HCT116 (cell line): ENCODE measurements at regions not wholly inside any gene's neighbourhood (a gene's known extent, or its start where the extent isn't known, plus 50 kb on each side); places are given as distances from the start of the nearest gene placed in this dataset.

Experiments used
- ATAC-seq: fragments of 200-7000 bp; cut with Tn5 transposase; 2 replicates; pipeline ENCODE4 v1.9.1; 2020; ENCODE audit warnings: mild to moderate bottlenecking, moderate library complexity
- BruUV-seq: library from RNA; stranded (reverse); fragments of 400-500 nt; replicated peaks from 2 replicates; lab custom pipeline; 2021; lab: Mats Ljungman, UMichigan
- CTCF ChIA-PET: fragments of 300-600 bp; sonication (Branson Sonifier 250); formaldehyde crosslinking; loops from one replicate; lab custom pipeline; 2021; ENCODE audit warnings: antibody characterized with exemption; lab: Charles Lee
- POLR2A ChIA-PET: fragments of 300-600, 350-600 bp; sonication (Branson Sonifier 250); formaldehyde crosslinking; loops from one replicate; lab custom pipeline; 2021; ENCODE audit warnings: antibody characterized with exemption; lab: Charles Lee
- RAD21 ChIA-PET, 2 experiments: fragments of 300-600 bp; sonication (Branson Sonifier 250); formaldehyde crosslinking; loops; one replicate each; lab custom pipeline; 2023; ENCODE audit warnings: low total read pairs in 2 of 2; ENCODE audit not compliant: uncharacterized antibody in 2 of 2, unreplicated experiment in 2 of 2, low non-redundant PET in 1 of 2; lab: Charles Lee
- DNase-seq: peaks from one replicate; pipeline ENCODE4 v3.0.0-alpha.2; 2010; ENCODE audit warnings: low read depth, low spot score
- H2AFZ ChIP-seq: fragments of 200-600 bp; shearing (Covaris generic), sonication (generic); 2 replicates; pipeline ENCODE4 v1.6.1; 2017; ENCODE audit warnings: low read depth, mixed run types, mixed read lengths, antibody characterized with exemption, low read length; ENCODE audit not compliant: poor library complexity, severe bottlenecking
- H3K27ac ChIP-seq: 2 replicates; pipeline ENCODE4 v1.5.1; 2012; ENCODE audit warnings: low read depth, low read length
- H3K27me3 ChIP-seq: fragments of 200-600 bp; sonication (generic); 2 replicates; pipeline ENCODE4 v1.6.1; 2016; ENCODE audit warnings: mixed run types, low read length, mixed read lengths; ENCODE audit not compliant: insufficient read depth
- H3K36me3 ChIP-seq, 2 experiments: fragments of 200-500 bp in 1 of 2; fragments of 200-600 bp in 1 of 2; sonication (Bioruptor generic) in 1 of 2; sonication (generic) in 1 of 2; 2 replicates each; pipeline versions ENCODE4 v1.5.1 to v1.6.1; 2014 to 2016; ENCODE audit warnings: low read length in 2 of 2, inconsistent platforms in 1 of 2, mixed read lengths in 1 of 2, mixed run types in 1 of 2; ENCODE audit not compliant: insufficient read depth in 2 of 2, control insufficient read depth in 1 of 2
- H3K4me1 ChIP-seq, 2 experiments: fragments of 200-600 bp in 1 of 2; sonication (generic) in 1 of 2; 2 replicates each; pipeline versions ENCODE4 v1.5.1 to v1.6.1; 2012 to 2017; ENCODE audit warnings: low read length in 2 of 2, inconsistent platforms in 1 of 2, mild to moderate bottlenecking in 1 of 2, mixed read lengths in 1 of 2, mixed run types in 1 of 2, moderate library complexity in 1 of 2; ENCODE audit not compliant: insufficient read depth in 2 of 2, control insufficient read depth in 1 of 2
- H3K4me2 ChIP-seq: fragments of 200-600 bp; sonication (generic); 2 replicates; pipeline ENCODE4 v1.6.1; 2017; ENCODE audit warnings: mixed run types, low read length, mixed read lengths
- H3K4me3 ChIP-seq, 2 experiments: fragments of 200-600 bp in 1 of 2; sonication (generic) in 1 of 2; replicated peaks in 1 of 2; 2 replicates each; pipeline ENCODE4 v1.5.1; 2011 to 2016; ENCODE audit warnings: low read length in 2 of 2, control low read depth in 1 of 2, low read depth in 1 of 2, mild to moderate bottlenecking in 1 of 2, mixed read lengths in 1 of 2, mixed run types in 1 of 2
- H3K79me2 ChIP-seq: fragments of 200-600 bp; sonication (generic); 2 replicates; pipeline ENCODE4 v1.6.1; 2017; ENCODE audit warnings: mild to moderate bottlenecking, mixed run types, low read length, moderate library complexity, mixed read lengths; ENCODE audit not compliant: insufficient read depth
- H3K9ac ChIP-seq: fragments of 200-600 bp; sonication (generic); 2 replicates; pipeline ENCODE4 v1.6.1; 2016; ENCODE audit warnings: low read length, mixed read lengths
- H3K9me2 ChIP-seq: fragments of 200-600 bp; sonication (generic), shearing (Covaris generic); 2 replicates; pipeline ENCODE4 v1.6.1; 2017; ENCODE audit warnings: mixed run types, mild to moderate bottlenecking, moderate library complexity; ENCODE audit not compliant: insufficient read depth
- H3K9me3 ChIP-seq, 2 experiments: fragments of 200-500 bp in 1 of 2; fragments of 200-600 bp in 1 of 2; sonication (Bioruptor generic) in 1 of 2; sonication (generic) in 1 of 2; 2 replicates each; pipeline ENCODE4 v1.6.1; 2014 to 2017; ENCODE audit warnings: low read length in 2 of 2, mixed read lengths in 2 of 2, inconsistent platforms in 1 of 2, low read depth in 1 of 2, mild to moderate bottlenecking in 1 of 2, mixed run types in 1 of 2, moderate library complexity in 1 of 2; ENCODE audit not compliant: control insufficient read depth in 1 of 2, insufficient read depth in 1 of 2
- H4K20me1 ChIP-seq: fragments of 200-600 bp; sonication (generic), shearing (Covaris generic); 2 replicates; pipeline ENCODE4 v1.6.1; 2017; ENCODE audit warnings: mixed run types, mild to moderate bottlenecking, moderate library complexity; ENCODE audit not compliant: insufficient read depth
- ATF3 ChIP-seq: IDR thresholded peaks from 2 replicates; pipeline ENCODE4 v1.6.1; 2012
- CEBPB ChIP-seq: IDR thresholded peaks from 2 replicates; pipeline ENCODE4 v1.6.1; 2012; ENCODE audit warnings: low read depth
- FOSL1 ChIP-seq: IDR thresholded peaks from 2 replicates; pipeline ENCODE4 v1.6.1; 2012; ENCODE audit warnings: low read depth
- JUND ChIP-seq: IDR thresholded peaks from 2 replicates; pipeline ENCODE4 v1.6.1; 2012
- POLR2A ChIP-seq: IDR thresholded peaks from 2 replicates; pipeline ENCODE4 v1.7.0; 2011; ENCODE audit warnings: borderline replicate concordance; ENCODE audit not compliant: insufficient read depth, insufficient read length; ENCODE audit errors: extremely low read depth
- POLR2AphosphoS5 ChIP-seq: IDR thresholded peaks from 2 replicates; pipeline ENCODE4 v1.6.1; 2011; ENCODE audit warnings: mild to moderate bottlenecking, low read depth, low read length, moderate library complexity
- RAD21 ChIP-seq: IDR thresholded peaks from 2 replicates; pipeline ENCODE4 v1.6.1; 2012; ENCODE audit warnings: low read depth, mild to moderate bottlenecking
- SIN3A ChIP-seq: IDR thresholded peaks from 2 replicates; pipeline ENCODE4 v1.6.1; 2012; ENCODE audit warnings: low read depth
- SP1 ChIP-seq: IDR thresholded peaks from 2 replicates; pipeline ENCODE4 v1.6.1; 2012; ENCODE audit warnings: low read depth
- YY1 ChIP-seq: IDR thresholded peaks from 2 replicates; pipeline ENCODE4 v1.6.1; 2011; ENCODE audit warnings: low read length, low read depth, moderate library complexity, mild to moderate bottlenecking; ENCODE audit not compliant: insufficient replicate concordance; ENCODE audit errors: extremely low read depth
- ZFX ChIP-seq: fragments of 450-650 bp; IDR thresholded peaks from 2 replicates; pipeline ENCODE4 v1.6.1; 2017
- ZNF274 ChIP-seq: fragments of 200-500 bp; sonication (Bioruptor generic); IDR thresholded peaks from 2 replicates; pipeline ENCODE4 v1.6.1; 2014; ENCODE audit warnings: mild to moderate bottlenecking, low read depth, low read length, inconsistent platforms
- intact Hi-C: fragments of 100-400 bp; cut with micrococcal nuclease; formaldehyde crosslinking; loops from 2 replicates; pipeline ENCODE4 v1.10.0; 2022

- no peak overlapping the region for H3K4me2 ChIP-seq
- no peaks in the 10 kb centered on the region for H4K20me1 ChIP-seq
- H3K9me2 ChIP-seq: no peaks in the 10 kb centered on the region
- no peak overlapping the region for H3K9ac ChIP-seq
- H3K27me3 ChIP-seq: no peaks in the 10 kb centered on the region
- ChIA-PET POLR2A (no interaction called here), RAD21 (no interaction called here), CTCF (no interaction called here)
- DNase-seq (no peak), ATAC-seq (no peak)
- no peak overlapping the region for H2AFZ ChIP-seq
- intact Hi-C loops: no loop called here
- H3K27ac ChIP-seq: no peak overlapping the region
- no peaks in the 10 kb centered on the region for H3K9me3 ChIP-seq
- TF ChIP-seq CEBPB: no peak
- no peak for TF ChIP-seq ZNF274
- no peak for TF ChIP-seq YY1
- TF ChIP-seq POLR2AphosphoS5: no peak
- no peak for TF ChIP-seq FOSL1
- no peak for TF ChIP-seq JUND
- no peak for TF ChIP-seq RAD21
- TF ChIP-seq ATF3: no peak
- no peak for TF ChIP-seq ZFX
- no peak for TF ChIP-seq POLR2A
- TF ChIP-seq SP1: no peak
- TF ChIP-seq SIN3A: no peak
- BruUV-seq: no TSS peak
- H3K79me2 ChIP-seq: no peaks in the 10 kb centered on the region
- H3K4me1 ChIP-seq: no peaks in the 10 kb centered on the region
- H3K36me3 ChIP-seq: no peaks in the 10 kb centered on the region
- H3K4me3 ChIP-seq: no peak overlapping the region
These were observed 149.8 kb upstream of the TBL1X start for GRCh38 chrX:9315086-9315485.

GRCh38 chrX:9316096-9316495 is 148.8 kb upstream of the TBL1X start:
- H3K27me3 ChIP-seq: no peaks in the 10 kb centered on the region
- CTCF ChIA-PET: no interaction called here
- intact Hi-C loops: no loop called here
- H3K4me1 ChIP-seq: no peaks in the 10 kb centered on the region
- no peak for DNase-seq
- no TSS peak for BruUV-seq
- H3K9ac ChIP-seq: no peak overlapping the region
- no peaks in the 10 kb centered on the region for H4K20me1 ChIP-seq
- TF ChIP-seq SP1: no peak
- TF ChIP-seq, all 23 proteins: peak for 0
- no peaks in the 10 kb centered on the region for H3K79me2 ChIP-seq
- ChIA-PET RAD21 (no interaction called here), POLR2A (no interaction called here)
- no peak for ATAC-seq
- no peaks in the 10 kb centered on the region for H3K9me2 ChIP-seq
- H3K36me3 ChIP-seq: no peaks in the 10 kb centered on the region
- no peak overlapping the region for H3K4me2 ChIP-seq
- no peak overlapping the region for H2AFZ ChIP-seq
- H3K4me3 ChIP-seq: no peak overlapping the region
- H3K9me3 ChIP-seq: no peaks in the 10 kb centered on the region
- H3K27ac ChIP-seq: no peak overlapping the region
